ENCODE measurements at regions not wholly inside any gene's neighbourhood (a gene's known extent, or its start where the extent isn't known, plus 50 kb on each side); places are given as distances from the start of the nearest gene placed in this dataset.

DNA sequence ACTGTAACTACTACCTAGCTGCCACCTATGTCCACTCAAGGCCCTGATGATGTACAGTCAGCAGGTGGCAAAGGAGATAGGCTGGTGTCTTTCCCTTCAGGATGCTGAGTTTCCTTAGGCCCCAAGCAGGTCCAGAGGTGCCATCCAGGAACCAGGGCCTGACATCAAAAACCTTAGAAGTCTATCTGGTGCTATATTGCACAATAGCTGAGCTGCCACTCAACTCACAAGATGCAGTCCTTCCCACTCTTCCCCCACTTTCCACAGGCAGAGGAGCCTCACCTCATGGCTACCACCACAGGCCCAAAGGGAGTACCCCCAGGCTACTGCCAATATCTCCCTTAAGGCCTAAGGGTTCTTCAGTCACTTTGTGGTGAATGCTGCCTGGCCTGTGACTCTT, 83.9 kb upstream of the ZNF827 start:
- no peak for DNase-seq
- ChIA-PET CTCF (interaction anchor here (2.2 kb wide), 1 partner anchor 28 kb away, joined by 5 read pairs; no protein-coding TSS in a partner anchor), POLR2A (no interaction called here)
- Histone ChIP-seq H3K4me2 (replicated peaks; ENCODE audit: low read depth, low read length, poor library complexity, severe bottlenecking) (no peak overlapping the region), H3K27ac (ENCODE audit: low read length in 2 of 2) (no peak overlapping the region), H3K4me1 (ENCODE audit: control insufficient read depth in 2 of 2, insufficient read depth in 2 of 2, low read length in 2 of 2) (peaks cover 16% of the 10 kb centered on the region in 2 donors), H4K20me1 (ENCODE audit: control insufficient read depth, insufficient read depth, low read length, poor library complexity, severe bottlenecking) (no peaks in the 10 kb centered on the region), H3K27me3 (replicated peaks in 1 of 4; ENCODE audit: control extremely low read depth in 1 of 4, control insufficient read depth in 3 of 4, insufficient read depth in 4 of 4, low read length in 3 of 4) (no peaks in the 10 kb centered on the region), H3K4me3 (ENCODE audit: control extremely low read depth in 1 of 5, extremely low read depth in 1 of 5, insufficient read depth in 1 of 5, low read depth in 2 of 5, low read length in 4 of 5) (no peak overlapping the region), H2AFZ (ENCODE audit: insufficient read depth, low read depth, low read length, poor library complexity, severe bottlenecking) (no peak overlapping the region), H3K9me3 (ENCODE audit: control extremely low read depth in 1 of 3, control insufficient read depth in 2 of 3, insufficient read depth in 1 of 3, low read length in 2 of 3) (no peaks in the 10 kb centered on the region), H3K9ac (ENCODE audit: low read length) (no peak overlapping the region), H3K79me2 (ENCODE audit: control insufficient read depth, insufficient read depth, low read length) (no peaks in the 10 kb centered on the region), H3K36me3 (replicated peaks in 1 of 2; ENCODE audit: control extremely low read depth in 1 of 2, control insufficient read depth in 1 of 2, extremely low read depth in 1 of 2, insufficient read depth in 2 of 2, low read length in 1 of 2) (no peaks in the 10 kb centered on the region)
- Mint-ChIP-seq H3K9me3 (ENCODE audit: insufficient read depth) (no peaks in the 10 kb centered on the region), H3K4me3 (no peak overlapping the region), H3K27ac (no peak overlapping the region), H3K27me3 (no peaks in the 10 kb centered on the region), H3K4me1 (peaks cover 23% of the 10 kb centered on the region)
- TF ChIP-seq EZH2 (IDR thresholded peaks at IDR 0.05; ENCODE audit: borderline replicate concordance, insufficient read depth, low read depth, low read length, poor library complexity, severe bottlenecking) = no peak
- TF ChIP-seq, protein P1, sequence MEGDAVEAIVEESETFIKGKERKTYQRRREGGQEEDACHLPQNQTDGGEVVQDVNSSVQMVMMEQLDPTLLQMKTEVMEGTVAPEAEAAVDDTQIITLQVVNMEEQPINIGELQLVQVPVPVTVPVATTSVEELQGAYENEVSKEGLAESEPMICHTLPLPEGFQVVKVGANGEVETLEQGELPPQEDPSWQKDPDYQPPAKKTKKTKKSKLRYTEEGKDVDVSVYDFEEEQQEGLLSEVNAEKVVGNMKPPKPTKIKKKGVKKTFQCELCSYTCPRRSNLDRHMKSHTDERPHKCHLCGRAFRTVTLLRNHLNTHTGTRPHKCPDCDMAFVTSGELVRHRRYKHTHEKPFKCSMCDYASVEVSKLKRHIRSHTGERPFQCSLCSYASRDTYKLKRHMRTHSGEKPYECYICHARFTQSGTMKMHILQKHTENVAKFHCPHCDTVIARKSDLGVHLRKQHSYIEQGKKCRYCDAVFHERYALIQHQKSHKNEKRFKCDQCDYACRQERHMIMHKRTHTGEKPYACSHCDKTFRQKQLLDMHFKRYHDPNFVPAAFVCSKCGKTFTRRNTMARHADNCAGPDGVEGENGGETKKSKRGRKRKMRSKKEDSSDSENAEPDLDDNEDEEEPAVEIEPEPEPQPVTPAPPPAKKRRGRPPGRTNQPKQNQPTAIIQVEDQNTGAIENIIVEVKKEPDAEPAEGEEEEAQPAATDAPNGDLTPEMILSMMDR (IDR thresholded peaks at IDR 0.05) = no peak
- ATAC-seq (ENCODE audit: low read depth) = no peak
- intact Hi-C loops (cut with micrococcal nuclease) = no loop called here

DNA sequence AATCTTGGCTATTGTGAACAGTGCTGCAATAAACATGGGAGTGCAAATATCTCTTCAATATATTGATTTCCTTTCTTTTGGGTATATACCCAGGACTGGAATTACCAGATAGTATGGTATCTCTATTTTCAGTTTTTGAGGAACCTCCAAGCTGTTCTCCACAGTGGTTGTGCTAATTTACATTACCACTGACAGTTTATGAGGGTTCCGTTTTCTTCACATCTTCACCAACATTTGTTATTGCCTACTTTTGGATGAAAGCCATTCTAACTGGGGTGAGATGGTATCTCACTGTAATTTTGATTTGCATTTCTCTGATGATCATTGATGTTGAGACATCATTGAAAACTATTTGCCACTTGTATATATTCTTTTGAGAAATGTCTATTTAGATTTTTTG, 79.6 kb upstream of the ZNF827 start:
- Histone ChIP-seq H3K4me3 (ENCODE audit: control extremely low read depth in 1 of 5, extremely low read depth in 1 of 5, insufficient read depth in 1 of 5, low read depth in 2 of 5, low read length in 4 of 5) (no peak overlapping the region), H3K4me1 (ENCODE audit: control insufficient read depth in 2 of 2, insufficient read depth in 2 of 2, low read length in 2 of 2) (peaks cover 4 to 8% of the 10 kb centered on the region in 2 donors), H4K20me1 (ENCODE audit: control insufficient read depth, insufficient read depth, low read length, poor library complexity, severe bottlenecking) (no peaks in the 10 kb centered on the region), H3K27me3 (replicated peaks in 1 of 4; ENCODE audit: control extremely low read depth in 1 of 4, control insufficient read depth in 3 of 4, insufficient read depth in 4 of 4, low read length in 3 of 4) (no peaks in the 10 kb centered on the region), H2AFZ (ENCODE audit: insufficient read depth, low read depth, low read length, poor library complexity, severe bottlenecking) (no peak overlapping the region), H3K79me2 (ENCODE audit: control insufficient read depth, insufficient read depth, low read length) (no peaks in the 10 kb centered on the region), H3K27ac (ENCODE audit: low read length in 2 of 2) (no peak overlapping the region), H3K9me3 (ENCODE audit: control extremely low read depth in 1 of 3, control insufficient read depth in 2 of 3, insufficient read depth in 1 of 3, low read length in 2 of 3) (no peaks in the 10 kb centered on the region), H3K4me2 (replicated peaks; ENCODE audit: low read depth, low read length, poor library complexity, severe bottlenecking) (no peak overlapping the region), H3K36me3 (replicated peaks in 1 of 2; ENCODE audit: control extremely low read depth in 1 of 2, control insufficient read depth in 1 of 2, extremely low read depth in 1 of 2, insufficient read depth in 2 of 2, low read length in 1 of 2) (no peaks in the 10 kb centered on the region), H3K9ac (ENCODE audit: low read length) (no peak overlapping the region)
- TF ChIP-seq, protein P1 (IDR thresholded peaks at IDR 0.05) = no peak
- TF ChIP-seq EZH2 (IDR thresholded peaks at IDR 0.05; ENCODE audit: borderline replicate concordance, insufficient read depth, low read depth, low read length, poor library complexity, severe bottlenecking) = no peak
- ChIA-PET POLR2A (no interaction called here), CTCF (no interaction called here)
- Mint-ChIP-seq H3K27me3 (no peaks in the 10 kb centered on the region), H3K9me3 (ENCODE audit: insufficient read depth) (no peaks in the 10 kb centered on the region), H3K4me1 (peaks cover 21% of the 10 kb centered on the region), H3K4me3 (no peak overlapping the region), H3K27ac (no peak overlapping the region)
- WGBS (ENCODE audit: insufficient coverage) = no CpG with 5 or more reads among the region's 1 CpG
- intact Hi-C loops (cut with micrococcal nuclease) = no loop called here
- ATAC-seq (ENCODE audit: low read depth) (no peak), DNase-seq (no peak)
